ENCODE measurements at regions not wholly inside any gene's neighbourhood (a gene's known extent, or its start where the extent isn't known, plus 50 kb on each side); places are given as distances from the start of the nearest gene placed in this dataset.

GRCh38 chr6:18609715-18610114, 222.6 kb downstream of the RNF144B start:
- Mint-ChIP-seq H3K36me3 (ENCODE audit: low read depth) (no peaks in the 10 kb centered on the region), H3K4me3 (ENCODE audit: unreplicated experiment) (no peak overlapping the region), H3K4me1 (ENCODE audit: low read depth) (no peaks in the 10 kb centered on the region), H3K27ac (ENCODE audit: unreplicated experiment) (no peak overlapping the region), H3K27me3 (ENCODE audit: low read depth) (no peaks in the 10 kb centered on the region), H3K9me3 (ENCODE audit: low read depth) (peaks cover 10% of the 10 kb centered on the region)
- no peak for DNase-seq (ENCODE audit: low spot score)
- no peak for TF ChIP-seq CTCF (IDR thresholded peaks at IDR 0.05)

- Mint-ChIP-seq H3K27me3 (ENCODE audit: low read depth) (no peaks in the 10 kb centered on the region), H3K27ac (ENCODE audit: unreplicated experiment) (no peak overlapping the region), H3K4me1 (ENCODE audit: low read depth) (no peaks in the 10 kb centered on the region), H3K4me3 (ENCODE audit: unreplicated experiment) (no peak overlapping the region), H3K9me3 (ENCODE audit: low read depth) (peaks cover 16% of the 10 kb centered on the region), H3K36me3 (ENCODE audit: low read depth) (peaks cover 3% of the 10 kb centered on the region)
- no peak for DNase-seq (ENCODE audit: low spot score)
- TF ChIP-seq CTCF (IDR thresholded peaks at IDR 0.05), result no peak
Observed at GRCh38 chr6:18613319-18613925, 226.3 kb downstream of the RNF144B start.

- H3K27ac Mint-ChIP-seq (ENCODE audit: unreplicated experiment), result no peak overlapping the region
- TF ChIP-seq CTCF (IDR thresholded peaks at IDR 0.05), result no peak
- no peak overlapping the region for H3K4me3 Mint-ChIP-seq (ENCODE audit: unreplicated experiment)
- H3K27me3 Mint-ChIP-seq (ENCODE audit: low read depth), result no peaks in the 10 kb centered on the region
- DNase-seq (ENCODE audit: low spot score), result no peak
- peaks cover 6% of the 10 kb centered on the region for H3K9me3 Mint-ChIP-seq (ENCODE audit: low read depth)
- no peaks in the 10 kb centered on the region for H3K36me3 Mint-ChIP-seq (ENCODE audit: low read depth)
- peaks cover 7% of the 10 kb centered on the region for H3K4me1 Mint-ChIP-seq (ENCODE audit: low read depth)
Observed at GRCh38 chr6:18629571-18629970, 242.4 kb downstream of the RNF144B start.

GRCh38 chr6:18632670-18633410, 245.7 kb downstream of the RNF144B start:
- Mint-ChIP-seq H3K36me3 (ENCODE audit: low read depth) (no peaks in the 10 kb centered on the region), H3K4me3 (ENCODE audit: unreplicated experiment) (no peak overlapping the region), H3K4me1 (ENCODE audit: low read depth) (peaks cover 7% of the 10 kb centered on the region), H3K27me3 (ENCODE audit: low read depth) (no peaks in the 10 kb centered on the region), H3K9me3 (ENCODE audit: low read depth) (no peaks in the 10 kb centered on the region), H3K27ac (ENCODE audit: unreplicated experiment) (no peak overlapping the region)
- no peak for TF ChIP-seq CTCF (IDR thresholded peaks at IDR 0.05)
- DNase-seq (ENCODE audit: low spot score), result no peak

- H3K4me1 Mint-ChIP-seq (ENCODE audit: low read depth), result peaks cover 5% of the 10 kb centered on the region
- no peaks in the 10 kb centered on the region for H3K36me3 Mint-ChIP-seq (ENCODE audit: low read depth)
Observed at GRCh38 chr6:18634912-18635311, 247.8 kb downstream of the RNF144B start.

More at GRCh38 chr6:18634912-18635311, 247.8 kb downstream of the RNF144B start:
- Mint-ChIP-seq H3K4me3 (ENCODE audit: unreplicated experiment) (no peak overlapping the region), H3K9me3 (ENCODE audit: low read depth) (peaks cover 2% of the 10 kb centered on the region), H3K27me3 (ENCODE audit: low read depth) (no peaks in the 10 kb centered on the region), H3K27ac (ENCODE audit: unreplicated experiment) (no peak overlapping the region)
- TF ChIP-seq CTCF (IDR thresholded peaks at IDR 0.05), result no peak
- DNase-seq (ENCODE audit: low spot score), result no peak
